Hepatic stellate cell (primary cell): ENCODE measurements at regions not wholly inside any gene's neighbourhood (a gene's known extent, or its start where the extent isn't known, plus 50 kb on each side); places are given as distances from the start of the nearest gene placed in this dataset.
"Not testable (repeated sequence)": the region's sequence is repeated elsewhere in the genome, so short reads cannot be mapped to it uniquely, and the experiment has no call there.

Experiments
- DNase-seq: peaks from one replicate; pipeline ENCODE4 v3.0.0; 2011; ENCODE audit warnings: low spot score

DNA sequence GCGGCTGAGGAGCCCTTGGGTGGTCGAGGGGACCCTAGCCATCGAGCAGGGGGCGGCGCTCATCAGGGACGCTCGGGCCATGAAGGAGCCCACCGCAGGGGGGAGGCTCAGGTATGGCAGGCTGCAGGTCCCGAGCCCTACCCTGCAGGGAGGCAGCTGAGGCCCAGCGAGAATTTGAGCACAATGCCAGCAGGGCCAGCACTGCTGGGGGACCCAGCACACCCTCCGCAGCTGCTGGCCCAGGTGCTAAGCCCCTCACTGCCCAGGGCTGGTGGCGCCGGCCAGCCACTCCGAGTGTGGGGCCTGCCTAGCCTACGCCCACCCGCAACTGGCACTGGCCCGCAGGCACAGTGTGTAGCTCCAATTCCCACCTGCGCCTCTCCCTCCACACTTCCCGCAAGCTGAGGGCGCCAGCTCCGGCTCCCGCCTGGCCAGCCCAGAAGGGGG, 325.4 kb upstream of the FRG1 start:
- no peak for DNase-seq

DNA sequence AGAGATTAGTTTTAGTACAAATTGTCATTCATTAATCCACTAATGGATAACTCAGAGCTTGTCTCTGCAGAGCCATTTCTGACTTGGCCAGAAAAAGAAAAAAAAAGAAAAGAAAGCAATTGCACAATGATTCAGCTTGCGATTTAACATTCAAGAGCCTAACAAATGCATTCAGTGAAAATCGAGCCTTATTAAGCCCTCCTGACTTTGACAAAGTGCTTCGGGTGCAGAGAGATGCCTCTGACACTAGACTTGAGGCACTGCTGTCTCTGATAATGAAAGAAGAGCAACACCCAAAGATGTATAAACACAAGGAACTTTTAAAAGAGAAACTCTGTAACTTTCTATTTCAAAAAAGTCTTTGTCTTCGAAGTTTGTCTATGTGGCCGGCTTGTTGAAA, 322.9 kb upstream of the FRG1 start:
- not testable (repeated sequence) for DNase-seq

DNA sequence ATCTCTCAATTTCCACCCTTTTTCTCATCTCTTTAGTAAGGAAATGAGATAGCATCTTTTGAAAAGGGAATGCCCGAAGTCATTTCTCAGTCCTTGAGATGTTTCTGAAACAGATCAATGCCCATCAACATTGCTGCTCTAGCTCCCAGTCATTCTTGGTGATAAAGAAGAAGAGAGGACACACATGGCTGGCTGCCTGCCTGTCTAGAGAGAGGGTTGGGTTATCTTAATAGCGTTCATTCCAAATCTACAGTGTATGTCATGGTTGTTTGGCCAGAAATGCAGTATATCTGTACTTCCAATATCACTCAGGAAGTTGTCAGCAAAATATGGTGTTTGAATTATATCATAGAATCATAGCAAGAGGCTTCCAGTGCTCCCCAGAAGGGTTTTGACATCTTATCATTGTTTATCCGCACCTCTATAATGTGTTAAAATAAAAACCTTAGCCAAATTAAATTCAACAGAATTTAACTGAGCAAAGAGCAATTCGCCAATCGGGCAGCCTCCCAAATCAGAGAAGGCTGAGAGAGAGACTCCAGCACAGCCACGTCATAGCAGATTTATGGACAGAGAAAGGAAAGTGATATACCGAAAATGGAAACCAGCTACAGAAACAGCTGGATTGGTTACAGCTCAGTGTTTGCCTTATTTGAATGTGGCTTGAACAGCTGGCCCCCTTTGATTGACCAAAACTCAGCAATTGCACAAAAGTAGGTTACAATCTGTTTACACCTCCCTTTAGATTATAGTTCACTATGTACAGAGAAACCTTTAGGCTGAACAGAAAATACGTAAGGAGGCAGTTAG, 321.0 kb upstream of the FRG1 start:
- DNase-seq: not testable (repeated sequence)

DNA sequence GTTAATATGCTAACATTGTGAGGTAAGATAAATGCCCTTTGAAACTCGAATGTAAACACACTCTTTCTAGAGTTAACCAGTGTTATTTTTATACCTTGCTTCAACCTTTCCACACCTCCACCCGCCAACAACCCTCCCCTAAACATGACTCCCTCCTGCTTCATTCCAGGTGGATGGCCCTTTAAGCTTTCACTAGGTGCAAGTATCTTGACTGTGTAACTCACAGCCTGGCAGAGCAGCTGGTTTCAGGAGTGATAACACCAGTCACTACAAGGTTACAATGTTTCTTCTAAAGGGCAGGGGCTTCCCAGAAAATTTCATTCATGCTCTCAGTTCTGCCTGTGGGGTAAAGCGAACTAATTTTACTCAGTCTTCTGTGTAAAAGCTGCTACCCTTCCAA, 318.1 kb upstream of the FRG1 start:
- not testable (repeated sequence) for DNase-seq

DNA sequence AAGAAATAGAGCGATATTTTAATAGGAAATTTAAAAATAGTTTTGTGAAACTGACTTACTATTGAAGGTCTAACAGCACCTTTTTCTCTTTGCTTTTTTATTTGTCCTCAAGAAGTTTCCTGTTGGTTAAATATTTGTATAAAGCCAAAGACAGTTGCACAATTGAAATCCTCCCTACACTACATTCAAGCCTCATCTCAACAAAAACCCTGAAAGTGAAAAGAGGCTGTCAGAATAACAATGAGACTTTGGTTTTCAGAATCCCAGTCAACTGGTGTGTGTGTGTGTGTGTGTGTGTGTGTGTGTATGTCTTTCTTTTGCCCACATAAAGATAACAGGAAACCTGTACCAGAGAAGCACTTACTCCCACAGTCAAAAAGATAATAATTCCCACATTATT, 313.6 kb upstream of the FRG1 start:
- DNase-seq: not testable (repeated sequence)

DNA sequence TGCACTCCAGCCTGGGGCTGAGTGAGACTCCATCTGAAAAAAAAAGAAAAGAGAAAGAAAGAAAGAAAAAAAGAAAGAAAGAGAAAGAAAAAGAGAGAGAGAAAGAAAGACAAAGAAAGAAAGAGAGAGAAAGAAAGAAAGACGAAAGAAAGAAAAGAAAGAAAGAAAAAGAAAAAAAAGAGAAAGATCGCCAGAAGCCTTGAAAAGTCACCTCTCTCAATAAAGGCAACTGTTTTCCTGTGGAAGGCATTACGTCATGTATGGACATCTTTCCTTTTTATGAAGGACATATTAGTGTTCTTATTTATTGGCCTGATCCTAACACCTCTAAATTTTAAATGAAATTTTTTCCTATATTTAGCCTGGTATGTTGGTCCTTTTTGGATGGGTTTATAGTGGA, 310.9 kb upstream of the FRG1 start:
- DNase-seq: not testable (repeated sequence)

DNA sequence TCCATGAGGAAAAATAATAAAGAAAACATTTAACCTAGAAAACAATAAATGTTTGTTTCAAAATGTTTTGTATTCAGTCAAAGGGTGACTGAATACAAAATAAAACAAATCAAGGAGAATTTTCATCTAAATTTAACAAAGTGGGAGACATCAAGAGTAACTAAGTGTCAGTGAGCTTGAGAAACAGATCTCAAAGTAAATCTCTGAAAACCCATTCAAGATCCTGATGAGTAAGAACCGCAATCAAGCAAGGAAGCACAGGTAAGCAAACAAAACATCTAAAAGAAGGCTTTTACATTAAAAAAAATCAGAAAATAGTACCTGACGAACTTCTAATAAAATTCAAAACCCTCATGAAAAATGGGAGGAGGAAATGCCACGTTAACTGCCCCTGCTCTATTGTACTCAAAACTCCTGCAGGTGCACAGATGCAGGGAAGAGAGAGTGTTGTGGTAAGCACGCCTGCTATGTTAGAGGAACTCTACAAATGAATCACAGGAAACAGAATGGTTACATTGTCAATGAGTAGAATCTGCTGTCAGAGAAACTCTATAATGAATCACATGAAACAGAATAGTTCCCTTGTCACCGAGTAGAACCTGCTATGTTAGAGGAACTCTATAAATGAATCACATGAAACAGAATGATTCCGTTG, 309.6 kb upstream of the FRG1 start:
- DNase-seq: not testable (repeated sequence)

DNA sequence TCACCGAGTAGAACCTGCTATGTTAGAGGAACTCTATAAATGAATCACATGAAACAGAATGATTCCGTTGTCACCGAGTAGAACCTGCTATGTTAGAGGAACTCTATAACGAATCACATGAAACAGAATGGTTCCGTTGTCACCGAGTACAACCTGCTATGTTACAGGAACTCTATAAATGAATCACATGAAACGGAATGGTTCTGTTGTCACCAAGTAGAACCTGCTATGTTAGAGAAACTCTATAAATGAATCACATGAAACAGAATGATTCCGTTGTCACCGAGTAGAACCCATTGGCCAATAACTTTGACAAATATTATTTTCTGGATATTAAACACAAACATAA, 309.1 kb upstream of the FRG1 start:
- not testable (repeated sequence) for DNase-seq

DNA sequence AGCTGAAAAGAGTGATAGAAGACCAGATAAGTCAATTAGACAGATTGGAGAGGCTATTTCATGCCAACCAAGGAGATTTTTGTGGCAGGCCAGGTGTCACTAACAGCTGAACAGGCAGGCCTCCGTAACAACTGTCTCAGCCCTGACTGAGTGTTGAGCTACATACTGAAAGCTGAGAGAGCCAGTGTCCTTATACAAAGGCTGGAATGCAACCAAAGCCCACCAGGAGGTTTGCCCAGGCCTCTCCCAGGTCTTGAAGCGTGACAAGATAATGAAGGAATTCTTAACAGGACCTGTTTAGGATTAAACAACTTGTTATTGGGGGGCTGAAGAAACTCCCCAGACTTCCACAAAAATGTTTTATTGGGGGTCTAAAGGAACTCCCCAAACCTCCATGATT, 290.2 kb upstream of the FRG1 start:
- DNase-seq: not testable (repeated sequence)

DNA sequence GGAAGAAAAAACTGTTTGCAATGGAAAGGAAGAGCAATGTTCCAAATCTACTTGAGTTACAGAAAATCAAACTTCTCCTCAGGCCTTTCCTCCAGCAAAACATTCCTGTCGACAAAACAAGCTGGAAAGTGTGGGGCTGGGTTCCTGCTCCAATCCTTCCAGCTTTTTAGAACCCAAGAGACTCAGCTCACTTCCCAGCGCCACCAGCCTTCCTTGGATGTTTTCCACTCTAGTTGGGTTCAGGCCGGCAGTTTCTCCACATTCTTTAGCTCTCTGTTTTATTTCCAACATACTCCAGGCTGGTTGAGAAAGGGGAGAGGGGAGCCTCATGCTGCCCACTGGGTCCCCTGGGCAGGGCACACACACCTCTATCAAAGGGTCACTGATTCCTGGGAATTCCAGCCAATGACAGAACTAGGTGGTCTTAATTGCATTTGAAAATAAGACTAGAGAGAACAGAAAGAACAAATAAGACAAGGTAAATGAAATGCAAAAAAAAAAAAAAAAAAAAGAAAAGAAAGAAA, 287.5 kb upstream of the FRG1 start:
- DNase-seq: not testable (repeated sequence)

DNA sequence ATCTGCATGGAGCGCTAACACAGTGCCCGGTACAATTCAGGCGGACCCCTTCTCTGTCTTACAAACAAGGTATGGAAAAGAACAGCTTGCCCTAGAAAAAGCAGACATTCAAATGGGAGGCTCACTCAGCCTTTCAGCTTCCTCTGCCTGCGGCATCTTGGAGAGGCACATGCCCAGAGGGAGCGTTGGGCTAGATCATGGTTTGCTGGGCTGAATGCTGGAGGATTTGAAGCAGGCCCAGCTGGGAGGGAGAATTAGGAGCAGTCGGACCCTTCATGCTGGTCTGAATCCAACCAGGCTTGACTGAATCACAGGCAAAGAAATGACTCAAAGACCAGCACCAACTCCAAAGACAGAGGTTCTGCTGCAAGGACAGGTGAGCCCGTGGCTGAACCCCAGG, 286.7 kb upstream of the FRG1 start:
- not testable (repeated sequence) for DNase-seq

DNA sequence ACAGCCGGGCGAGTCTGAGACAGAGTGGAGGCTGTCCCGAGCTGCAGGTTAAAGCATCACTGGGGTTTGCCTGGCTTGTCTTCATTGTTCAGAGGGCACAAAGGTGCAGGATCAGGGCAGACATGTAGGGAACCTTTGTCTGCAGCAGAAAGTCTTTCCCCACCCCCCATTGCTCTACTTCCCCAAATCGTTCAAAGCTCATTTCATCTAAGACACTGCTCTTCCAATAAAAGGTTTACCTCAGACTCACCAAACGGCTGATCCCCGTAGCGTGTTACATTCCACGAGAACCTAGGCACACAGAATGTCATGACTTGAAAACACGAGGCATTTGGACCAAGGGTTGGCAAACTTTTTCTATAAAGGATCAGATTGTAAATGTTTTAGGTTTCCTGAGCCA, 286.3 kb upstream of the FRG1 start:
- DNase-seq: not testable (repeated sequence)

DNA sequence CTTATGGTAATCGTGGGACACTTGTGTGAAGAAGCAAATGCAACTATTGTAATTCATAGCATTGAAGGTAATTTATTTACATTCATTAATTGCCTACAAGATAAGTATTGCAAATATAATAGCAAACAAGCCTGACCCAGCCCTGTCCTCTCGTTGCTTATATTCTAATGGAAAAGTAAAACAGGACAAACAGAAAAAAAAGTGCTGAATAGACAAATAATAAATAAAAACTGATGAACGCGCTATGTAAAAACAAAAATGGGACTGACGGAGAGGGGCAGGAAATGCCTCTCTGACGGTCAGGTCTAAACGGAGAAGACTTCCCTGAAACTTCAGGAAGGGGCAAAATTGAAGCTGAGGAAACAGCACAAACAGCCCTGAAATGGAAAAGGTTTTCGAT, 284.9 kb upstream of the FRG1 start:
- DNase-seq: not testable (repeated sequence)

DNA sequence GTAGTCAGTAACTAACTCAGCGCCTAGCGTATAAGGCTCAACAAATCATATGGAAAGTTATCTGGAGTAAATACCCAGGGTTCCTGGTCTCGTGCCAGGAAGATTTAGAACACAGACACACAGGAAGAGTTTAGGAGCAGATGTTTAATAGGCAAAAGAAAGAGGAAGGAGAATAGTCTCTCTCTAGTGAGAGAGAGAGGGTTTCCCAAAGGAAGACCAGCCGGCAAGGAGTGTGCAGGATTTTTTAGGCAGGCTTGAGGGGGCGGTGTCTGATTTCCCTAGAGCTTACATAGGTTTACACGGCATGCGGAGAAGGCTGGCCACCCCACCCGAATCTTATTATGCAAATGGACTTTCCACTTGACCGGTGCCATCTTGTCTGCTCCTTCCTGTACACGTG, 284.0 kb upstream of the FRG1 start:
- no peak for DNase-seq

DNA sequence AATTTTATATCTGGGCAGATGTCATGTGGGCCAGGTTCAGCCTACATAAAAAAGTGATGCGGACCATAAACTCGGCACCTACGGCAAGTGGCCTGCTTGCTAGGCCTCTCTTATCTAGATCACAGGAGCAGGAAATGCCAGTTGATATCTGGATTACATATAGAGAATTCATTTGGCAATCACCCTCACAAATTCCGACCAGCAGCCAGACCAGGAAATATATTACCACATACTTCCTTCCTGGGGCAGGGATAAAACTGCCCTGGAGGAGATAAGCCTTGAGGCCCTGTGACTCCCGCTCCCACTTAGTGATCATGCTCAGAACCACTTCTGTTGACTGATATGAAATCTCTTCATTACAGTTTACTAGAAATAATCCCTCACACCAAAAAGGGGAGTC, 282.4 kb upstream of the FRG1 start:
- DNase-seq: not testable (repeated sequence)

DNA sequence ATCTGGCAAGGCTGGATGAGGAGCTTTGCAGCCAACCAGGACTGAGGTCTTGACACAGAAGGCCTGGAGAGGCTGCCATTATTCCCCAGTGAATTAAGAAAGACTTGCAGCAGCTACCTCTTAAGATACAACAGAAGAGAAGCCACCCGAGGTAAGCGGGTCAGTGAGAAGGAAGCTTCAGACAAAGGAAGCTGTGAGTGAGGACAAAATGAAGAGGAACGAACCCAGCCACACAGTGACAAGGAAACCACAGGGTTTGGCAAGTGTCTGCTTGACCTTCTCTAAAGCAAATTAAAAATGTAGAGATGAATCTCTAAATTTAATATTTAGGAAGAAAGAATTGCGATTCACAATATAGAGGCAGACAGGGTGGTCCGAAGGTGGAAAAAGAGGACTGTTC, 281.8 kb upstream of the FRG1 start:
- DNase-seq: not testable (repeated sequence)

DNA sequence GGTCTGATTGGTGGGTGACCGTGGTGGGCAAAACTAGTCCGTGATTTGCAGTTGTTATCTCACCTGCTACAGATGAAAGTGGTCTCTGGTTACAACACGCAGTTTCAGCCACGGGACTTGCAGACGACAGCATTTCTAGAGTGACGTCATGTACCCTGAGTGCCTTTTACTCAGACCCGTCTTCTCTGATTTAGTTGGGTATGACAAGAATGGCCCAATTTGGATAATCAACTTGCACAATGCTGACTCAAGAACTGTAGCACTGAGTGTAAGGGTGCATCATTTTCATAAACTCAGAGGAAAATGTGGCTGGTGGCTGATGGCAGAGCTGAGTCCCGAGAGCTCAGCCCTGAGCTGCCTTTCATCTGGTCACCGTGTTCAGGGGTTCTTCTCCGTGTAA, 281.4 kb upstream of the FRG1 start:
- DNase-seq: no peak

DNA sequence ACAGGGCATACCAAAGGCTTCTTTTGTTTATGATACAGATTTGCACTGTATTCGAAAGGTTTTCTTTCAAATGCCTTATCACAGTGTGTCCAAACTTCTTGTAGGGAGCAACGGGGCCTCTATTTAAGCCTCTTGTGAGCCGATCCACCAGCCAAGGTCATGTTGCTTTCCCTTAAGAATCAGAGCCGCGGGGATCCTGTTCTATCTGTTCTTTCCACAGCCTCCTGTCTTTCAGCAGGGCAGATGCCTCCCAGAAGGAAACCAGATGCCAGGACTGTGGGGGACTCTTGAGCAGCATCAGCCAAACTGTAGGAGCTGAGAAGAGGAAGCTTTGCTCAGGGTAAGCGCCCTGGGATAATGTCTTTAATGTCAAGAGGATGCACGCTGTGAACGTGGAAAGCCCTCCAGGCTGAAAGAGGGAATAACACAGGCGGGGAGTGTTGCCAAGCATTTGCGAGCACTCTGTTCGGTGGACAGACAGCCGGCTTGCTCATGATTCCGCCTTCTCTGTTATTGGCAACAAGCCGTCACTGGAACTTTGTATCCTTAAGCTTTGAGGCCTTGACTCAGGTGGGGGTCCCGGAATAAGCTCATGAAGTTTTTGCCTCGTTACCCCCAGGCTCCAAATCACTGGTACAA, 279.8 kb upstream of the FRG1 start:
- DNase-seq: no peak

DNA sequence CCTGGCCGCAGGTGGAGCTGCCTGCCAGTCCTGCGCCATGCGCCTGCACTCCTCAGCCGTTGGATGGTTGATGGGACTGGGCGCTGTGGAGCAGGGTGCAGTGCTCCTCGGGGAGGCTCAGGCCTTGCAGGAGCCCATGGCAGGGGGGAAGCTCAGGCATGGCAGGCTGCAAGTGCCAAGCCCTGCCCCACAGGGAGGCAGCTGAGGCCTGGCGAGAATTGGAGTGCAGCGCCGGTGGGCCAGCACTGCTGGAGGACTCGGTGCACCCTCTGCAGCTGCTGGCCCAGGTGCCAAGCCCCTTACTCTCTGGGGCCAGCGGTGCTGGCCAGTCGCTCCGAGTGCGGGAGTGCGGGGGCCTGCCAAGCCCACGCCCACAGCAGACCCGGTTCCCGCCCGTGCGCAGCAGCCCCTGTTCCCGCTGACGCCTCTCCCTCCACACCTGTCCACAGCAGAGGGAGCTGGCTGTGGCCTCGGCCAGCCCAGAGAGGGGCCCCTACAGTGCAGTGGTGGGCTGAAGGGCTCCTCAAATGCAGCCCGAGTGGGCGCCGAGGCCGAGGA, 275.9 kb upstream of the FRG1 start:
- DNase-seq: no peak

DNA sequence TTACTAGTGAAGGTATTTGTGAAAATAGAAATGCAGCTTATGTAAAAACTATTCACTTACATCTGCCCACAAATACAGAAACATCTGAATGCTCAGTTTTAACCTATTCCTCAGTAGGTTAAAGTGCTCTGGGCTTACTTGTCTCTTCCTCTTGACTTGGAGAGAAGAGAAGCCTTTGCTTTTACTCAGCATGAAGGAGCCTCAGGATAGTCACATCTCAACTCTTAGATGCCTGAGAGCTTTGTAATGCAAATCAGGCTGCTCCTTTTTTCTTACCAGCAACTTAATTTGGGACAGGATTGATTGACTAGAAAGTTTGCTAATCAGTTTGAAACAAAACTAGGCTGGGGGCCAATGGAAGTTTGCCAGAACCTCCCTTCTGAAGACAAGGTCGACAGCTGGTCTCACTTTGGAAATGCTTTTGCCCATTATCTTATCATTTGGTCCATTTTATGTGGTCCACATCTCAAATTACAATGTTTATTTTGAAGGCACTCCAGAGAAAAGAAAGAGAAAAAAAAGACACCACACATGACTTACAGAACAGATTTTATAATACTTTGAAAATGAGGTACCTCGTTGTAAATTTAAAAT, 274.9 kb upstream of the FRG1 start:
- DNase-seq: not testable (repeated sequence)

DNA sequence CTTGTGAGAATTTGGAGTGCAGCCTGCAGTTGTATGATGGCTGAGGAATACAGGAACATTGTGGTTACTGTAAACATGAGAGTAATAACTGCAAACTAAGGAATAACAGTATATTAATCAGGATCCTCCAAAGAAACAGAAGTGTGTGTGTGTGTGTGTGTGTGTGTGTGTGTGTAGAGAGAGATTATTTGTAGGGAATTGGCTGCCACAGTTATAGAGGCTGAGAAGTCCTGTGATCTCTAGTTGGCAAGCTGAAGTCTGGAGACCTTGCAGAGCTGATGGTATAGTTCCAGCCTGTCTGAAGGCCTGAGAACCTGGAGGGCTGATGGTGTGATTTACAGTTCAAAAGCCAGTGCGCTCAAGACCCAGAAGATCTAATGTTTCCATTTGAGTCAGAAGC, 273.3 kb upstream of the FRG1 start:
- not testable (repeated sequence) for DNase-seq

DNA sequence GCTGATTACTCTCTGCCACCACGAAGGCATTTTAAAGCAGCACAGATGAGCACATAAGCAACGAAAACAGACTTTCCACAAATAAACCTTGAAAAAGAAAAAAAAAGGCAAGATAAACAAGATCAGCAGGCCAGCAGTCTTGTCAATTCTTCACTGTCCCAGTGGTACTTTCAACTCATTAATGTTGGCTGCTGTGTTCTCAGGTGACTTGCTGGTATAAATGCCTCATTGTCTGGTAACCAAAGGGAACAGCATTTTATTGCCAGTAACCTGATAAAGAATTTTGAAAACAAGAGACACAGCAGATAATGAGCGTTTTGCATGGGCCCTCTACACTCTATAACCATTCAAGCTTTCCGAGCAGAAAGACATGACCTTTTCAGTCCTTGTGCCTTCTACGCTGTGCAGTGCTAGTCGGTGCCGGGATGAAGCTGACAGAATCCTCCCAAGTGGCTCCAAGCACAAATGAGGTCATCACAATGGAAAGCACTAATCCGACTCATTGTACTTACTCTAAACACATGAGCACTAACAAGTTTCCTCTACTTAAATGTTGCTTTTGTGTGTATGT, 242.9 kb upstream of the FRG1 start:
- DNase-seq: not testable (repeated sequence)
